ENCODE measurements at regions not wholly inside any gene's neighbourhood (a gene's known extent, or its start where the extent isn't known, plus 50 kb on each side); places are given as distances from the start of the nearest gene placed in this dataset.

GRCh38 chr2:150346806-150347205 lies 140.7 kb downstream of the RND3 start:
- Histone ChIP-seq H3K36me3 (ENCODE audit: control insufficient read depth in 2 of 2, extremely low read depth in 1 of 2, insufficient read depth in 2 of 2, low read length in 2 of 2) (no peaks in the 10 kb centered on the region), H3K4me1 (ENCODE audit: control insufficient read depth, extremely low read depth, insufficient read depth, low read length) (no peaks in the 10 kb centered on the region), H3K4me3 (replicated peaks in 1 of 3; ENCODE audit: insufficient read depth in 1 of 3, low read depth in 1 of 3, low read length in 3 of 3) (no peak overlapping the region), H3K9me3 (replicated peaks; ENCODE audit: control insufficient read depth, insufficient read depth, low read length) (no peaks in the 10 kb centered on the region), H3K27ac (ENCODE audit: insufficient read depth, low read depth, low read length) (no peak overlapping the region), H3K79me2 (ENCODE audit: control insufficient read depth, insufficient read depth, low read length) (no peaks in the 10 kb centered on the region), H3K4me2 (ENCODE audit: insufficient read depth, low read length) (no peak overlapping the region), H3K27me3 (ENCODE audit: control insufficient read depth in 2 of 2, insufficient read depth in 2 of 2, low read length in 2 of 2) (no peaks in the 10 kb centered on the region), H2AFZ (ENCODE audit: low read depth, low read length) (no peak overlapping the region), H3K9me1 (replicated peaks; ENCODE audit: control insufficient read depth, extremely low read depth, insufficient read depth, low read length) (no peaks in the 10 kb centered on the region), H3K9ac (replicated peaks; ENCODE audit: extremely low read depth, insufficient read depth, low read length) (no peak overlapping the region), H4K20me1 (replicated peaks; ENCODE audit: control insufficient read depth, extremely low read depth, insufficient read depth, low read length) (no peaks in the 10 kb centered on the region)
- TF ChIP-seq FOS (IDR thresholded peaks at IDR 0.05; ENCODE audit: borderline replicate concordance, insufficient read depth, low read length) = no peak
- TF ChIP-seq EZH2 (IDR thresholded peaks at IDR 0.05; ENCODE audit: borderline replicate concordance, low read depth, low read length, severe bottlenecking) = no peak
- no peak for TF ChIP-seq POLR2A (IDR thresholded peaks at IDR 0.05; ENCODE audit: low read depth, low read length)
- no peak for TF ChIP-seq MYC (IDR thresholded peaks at IDR 0.05; ENCODE audit: low read depth, low read length)
- TF ChIP-seq MAX (IDR thresholded peaks at IDR 0.05; ENCODE audit: insufficient read depth, insufficient read length) = no peak
- TF ChIP-seq GATA2 (IDR thresholded peaks at IDR 0.05; ENCODE audit: insufficient read depth, insufficient read length, low read depth, low read length) = no peak
- no peak for TF ChIP-seq JUN (IDR thresholded peaks at IDR 0.05; ENCODE audit: borderline replicate concordance, insufficient read depth, insufficient read length, low read depth)
- no peak for TF ChIP-seq CTCF (IDR thresholded peaks at IDR 0.05; ENCODE audit: extremely low read depth in 1 of 2, insufficient read depth in 1 of 2, low read depth in 1 of 2, low read length in 2 of 2)
- TF ChIP-seq POLR2AphosphoS5 (IDR thresholded peaks at IDR 0.05; ENCODE audit: insufficient read depth, low read depth, low read length) = no peak
- FAIRE-seq = no peak
- dilution Hi-C loops (cut with MboI; ENCODE audit: extremely low pct_ligation_motif_present, low sequenced_read_pairs) = no loop called here
- POLR2A ChIA-PET = no interaction called here
- CTCF ChIA-PET = no interaction called here
- intact Hi-C loops (cut with micrococcal nuclease) = no loop called here
- BruUV-seq (replicated peaks) = no TSS peak
- DNase-seq (ENCODE audit: low read depth, low spot score) = no peak
